ENCODE measurements at regions not wholly inside any gene's neighbourhood (a gene's known extent, or its start where the extent isn't known, plus 50 kb on each side); places are given as distances from the start of the nearest gene placed in this dataset.
"Not testable (repeated sequence)": the region's sequence is repeated elsewhere in the genome, so short reads cannot be mapped to it uniquely, and the experiment has no call there.

DNA sequence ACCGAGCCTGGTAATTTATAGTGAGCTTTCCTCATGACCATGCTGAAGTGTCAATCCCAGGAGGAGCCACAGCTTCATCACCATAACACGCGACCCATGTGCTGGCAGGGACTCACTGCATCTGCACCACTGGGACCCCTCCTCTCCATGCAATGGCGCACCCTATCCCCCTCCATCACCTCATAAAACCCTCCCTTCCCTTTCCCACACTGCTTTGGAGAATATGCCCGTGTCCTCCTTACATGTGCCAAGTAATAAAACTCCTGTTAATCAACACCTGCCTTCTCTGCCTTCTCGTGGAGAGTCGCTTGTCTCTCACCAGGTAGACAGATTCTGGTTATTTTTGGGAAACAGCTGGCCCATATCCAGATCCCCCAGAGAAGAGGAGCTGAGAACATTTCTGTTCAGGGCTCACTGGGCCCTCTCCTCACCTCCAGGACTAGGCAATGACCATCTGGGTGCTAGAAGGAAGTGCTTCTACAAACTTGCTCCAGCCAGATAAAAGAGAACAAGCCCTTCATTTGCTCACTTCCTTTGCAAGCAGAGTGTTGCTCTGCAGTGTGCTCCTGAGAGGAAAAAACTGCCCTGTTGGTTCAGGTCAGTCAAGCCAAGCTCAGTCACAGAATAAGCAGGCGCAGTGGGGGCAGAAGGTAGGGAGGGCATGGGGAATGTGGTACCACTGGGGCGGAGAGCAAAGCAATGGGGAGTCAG is 894.3 kb downstream of the UQCRFS1 start:
- Histone ChIP-seq H3K27ac (no peak overlapping the region), H3K36me3 (no peaks in the 10 kb centered on the region), H3K27me3 (no peaks in the 10 kb centered on the region), H3K4me3 (no peak overlapping the region), H3K9me3 (no peaks in the 10 kb centered on the region), H3K4me1 (no peaks in the 10 kb centered on the region)
- intact Hi-C loops (cut with DNase I) = no loop called here
- TF ChIP-seq, protein P1, sequence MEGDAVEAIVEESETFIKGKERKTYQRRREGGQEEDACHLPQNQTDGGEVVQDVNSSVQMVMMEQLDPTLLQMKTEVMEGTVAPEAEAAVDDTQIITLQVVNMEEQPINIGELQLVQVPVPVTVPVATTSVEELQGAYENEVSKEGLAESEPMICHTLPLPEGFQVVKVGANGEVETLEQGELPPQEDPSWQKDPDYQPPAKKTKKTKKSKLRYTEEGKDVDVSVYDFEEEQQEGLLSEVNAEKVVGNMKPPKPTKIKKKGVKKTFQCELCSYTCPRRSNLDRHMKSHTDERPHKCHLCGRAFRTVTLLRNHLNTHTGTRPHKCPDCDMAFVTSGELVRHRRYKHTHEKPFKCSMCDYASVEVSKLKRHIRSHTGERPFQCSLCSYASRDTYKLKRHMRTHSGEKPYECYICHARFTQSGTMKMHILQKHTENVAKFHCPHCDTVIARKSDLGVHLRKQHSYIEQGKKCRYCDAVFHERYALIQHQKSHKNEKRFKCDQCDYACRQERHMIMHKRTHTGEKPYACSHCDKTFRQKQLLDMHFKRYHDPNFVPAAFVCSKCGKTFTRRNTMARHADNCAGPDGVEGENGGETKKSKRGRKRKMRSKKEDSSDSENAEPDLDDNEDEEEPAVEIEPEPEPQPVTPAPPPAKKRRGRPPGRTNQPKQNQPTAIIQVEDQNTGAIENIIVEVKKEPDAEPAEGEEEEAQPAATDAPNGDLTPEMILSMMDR (IDR thresholded peaks at IDR 0.05) = no peak
- DNase-seq (ENCODE audit: low spot score in 2 of 2) = no peak

DNA sequence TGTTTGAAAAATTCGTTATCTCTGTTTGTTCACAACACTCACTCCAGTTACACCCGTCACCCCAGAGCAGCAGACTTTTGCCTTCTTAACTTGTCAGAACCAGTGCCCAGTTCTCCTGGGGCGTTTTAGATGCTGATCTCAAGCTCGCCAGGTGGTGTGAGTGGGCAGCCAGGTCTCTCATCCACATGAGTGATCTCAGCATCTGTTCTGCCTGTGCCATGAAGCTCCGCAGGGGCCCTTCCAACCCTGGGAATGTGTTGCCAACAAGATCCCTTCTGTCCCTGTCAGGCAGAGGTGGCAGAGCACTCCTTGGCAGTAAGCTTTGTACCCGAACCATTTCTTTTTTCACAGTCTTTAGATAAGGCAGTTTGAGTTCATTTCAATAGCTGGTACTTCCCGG is 896.5 kb downstream of the UQCRFS1 start:
- Histone ChIP-seq H3K36me3 (no peaks in the 10 kb centered on the region), H3K4me3 (no peak overlapping the region), H3K27ac (no peak overlapping the region), H3K4me1 (no peaks in the 10 kb centered on the region), H3K9me3 (no peaks in the 10 kb centered on the region), H3K27me3 (no peaks in the 10 kb centered on the region)
- no peak for DNase-seq (ENCODE audit: low spot score in 2 of 2)
- intact Hi-C loops (cut with DNase I) = no loop called here
- TF ChIP-seq, protein P1 (IDR thresholded peaks at IDR 0.05) = no peak

DNA sequence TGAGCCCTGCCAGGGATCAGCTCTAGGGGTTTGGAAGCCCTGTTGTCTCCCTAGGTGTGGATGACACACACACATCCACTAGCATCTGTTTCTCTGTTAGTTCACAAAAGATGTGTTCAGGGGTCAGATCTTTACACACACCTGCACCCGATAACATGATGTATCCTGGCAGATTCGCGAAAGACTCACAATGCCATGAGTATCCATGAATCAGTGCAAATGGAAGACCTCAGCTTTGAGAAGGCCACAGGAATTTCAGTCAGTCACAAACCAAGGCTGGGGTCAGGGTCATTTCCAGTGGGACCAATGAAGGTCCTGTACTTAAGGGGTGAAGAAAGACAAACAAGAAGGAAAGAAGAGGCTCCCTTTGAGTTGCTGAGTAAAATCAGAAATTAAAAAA is 898.2 kb downstream of the UQCRFS1 start:
- intact Hi-C loops (cut with DNase I) = no loop called here
- TF ChIP-seq, protein P1 (IDR thresholded peaks at IDR 0.05) = no peak

DNA sequence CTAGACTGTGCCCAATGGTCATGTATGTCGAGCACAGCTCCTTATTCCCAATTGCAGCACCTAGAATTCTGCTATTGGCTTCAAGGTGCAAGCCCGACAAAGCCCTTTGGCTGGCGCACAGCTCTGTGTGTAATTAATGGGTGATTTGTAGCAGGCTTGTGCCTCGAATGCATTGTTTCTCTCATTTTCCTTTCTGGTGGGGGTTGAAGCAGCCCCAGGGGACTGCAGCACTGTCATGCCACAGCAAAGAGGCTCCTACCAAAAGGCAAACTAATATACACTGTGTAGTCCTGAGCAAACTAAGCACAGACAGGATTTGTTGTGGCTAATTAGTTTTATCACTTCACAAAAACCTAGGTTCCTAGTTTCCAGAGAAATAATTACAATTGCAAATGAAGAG is 898.7 kb downstream of the UQCRFS1 start:
- H3K4me3 ChIP-seq = no peak overlapping the region
- no peaks in the 10 kb centered on the region for H3K36me3 ChIP-seq
- DNase-seq (ENCODE audit: low spot score in 2 of 2) = no peak
- no peak overlapping the region for H3K27ac ChIP-seq
- H3K9me3 ChIP-seq = no peaks in the 10 kb centered on the region
- intact Hi-C loops (cut with DNase I) = no loop called here
- H3K27me3 ChIP-seq = no peaks in the 10 kb centered on the region
- TF ChIP-seq, protein P1 (IDR thresholded peaks at IDR 0.05) = no peak
- H3K4me1 ChIP-seq = no peaks in the 10 kb centered on the region

More for the DNA sequence above, 898.2 kb downstream of the UQCRFS1 start:
- Histone ChIP-seq H3K9me3 (no peaks in the 10 kb centered on the region), H3K27me3 (no peaks in the 10 kb centered on the region), H3K36me3 (no peaks in the 10 kb centered on the region), H3K4me3 (no peak overlapping the region), H3K4me1 (no peaks in the 10 kb centered on the region), H3K27ac (no peak overlapping the region)
- DNase-seq (ENCODE audit: low spot score in 2 of 2) = no peak

DNA sequence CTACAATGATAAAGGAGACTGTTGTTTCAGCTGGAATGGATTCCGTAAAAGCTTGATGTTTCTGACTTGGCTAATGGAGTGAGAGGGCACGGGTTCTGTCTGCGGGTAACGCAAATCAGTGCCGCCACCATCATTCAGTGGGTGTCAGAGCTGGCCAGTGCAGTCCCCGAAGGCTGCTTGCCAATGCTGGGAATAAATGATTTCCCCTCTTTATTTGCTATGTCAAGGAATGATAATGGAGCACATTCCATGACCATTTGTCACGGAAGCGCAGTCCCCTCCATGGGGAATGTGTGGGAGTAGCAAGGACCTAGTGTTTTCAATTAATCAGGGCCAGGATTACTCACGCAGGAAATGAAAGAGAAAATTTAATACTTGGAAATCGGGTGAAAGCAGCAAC is 899.3 kb downstream of the UQCRFS1 start:
- Histone ChIP-seq H3K27ac (no peak overlapping the region), H3K9me3 (no peaks in the 10 kb centered on the region), H3K36me3 (no peaks in the 10 kb centered on the region), H3K27me3 (no peaks in the 10 kb centered on the region), H3K4me1 (no peaks in the 10 kb centered on the region), H3K4me3 (no peak overlapping the region)
- intact Hi-C loops (cut with DNase I) = no loop called here
- no peak for DNase-seq (ENCODE audit: low spot score in 2 of 2)
- TF ChIP-seq, protein P1 (IDR thresholded peaks at IDR 0.05) = no peak

DNA sequence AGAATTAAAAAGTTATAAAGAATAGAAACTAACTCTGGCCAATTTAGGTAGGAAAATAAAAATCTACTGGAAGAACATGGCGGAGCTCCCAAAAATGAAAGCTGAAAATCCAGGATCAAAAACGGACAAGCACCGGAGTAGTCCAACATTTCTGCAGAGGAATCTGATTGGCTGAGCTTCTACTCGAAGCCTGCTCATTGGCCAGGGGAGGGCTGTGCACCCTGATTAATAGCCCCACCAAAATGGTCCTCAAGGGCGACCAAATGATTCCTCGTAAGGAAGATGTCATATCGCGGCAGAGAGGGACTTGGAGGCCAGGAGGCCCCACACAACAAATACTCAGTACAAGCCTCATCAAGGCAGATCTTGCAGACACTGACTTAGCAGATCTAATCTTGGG is 900.7 kb downstream of the UQCRFS1 start:
- H3K36me3 ChIP-seq = no peaks in the 10 kb centered on the region

DNA sequence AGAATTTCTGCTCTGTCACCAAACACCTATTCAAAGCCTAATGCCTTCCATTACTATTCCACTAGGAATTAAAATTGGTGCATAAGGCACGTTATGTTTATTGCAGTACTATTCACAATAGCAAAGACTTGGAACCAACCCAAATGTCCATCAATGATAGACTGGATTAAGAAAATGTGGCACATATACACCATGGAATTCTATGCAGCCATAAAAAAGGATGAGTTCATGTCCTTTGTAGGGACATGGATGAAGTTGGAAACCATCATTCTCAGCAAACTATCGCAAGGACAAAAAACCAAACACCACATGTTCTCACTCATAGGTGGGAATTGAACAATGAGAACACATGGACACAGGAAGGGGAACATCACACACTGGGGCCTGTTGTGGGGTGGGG is 902.1 kb downstream of the UQCRFS1 start:
- H3K27ac ChIP-seq; DNase-seq (ENCODE audit: low spot score in 2 of 2); H3K27me3 ChIP-seq; intact Hi-C loops (cut with DNase I); H3K36me3 ChIP-seq; H3K9me3 ChIP-seq; H3K4me3 ChIP-seq; H3K4me1 ChIP-seq: not testable (repeated sequence)

More for the DNA sequence above, 900.7 kb downstream of the UQCRFS1 start:
- Histone ChIP-seq H3K27me3 (no peaks in the 10 kb centered on the region), H3K9me3 (no peaks in the 10 kb centered on the region), H3K4me1 (no peaks in the 10 kb centered on the region), H3K4me3 (no peak overlapping the region), H3K27ac (no peak overlapping the region)
- no peak for DNase-seq (ENCODE audit: low spot score in 2 of 2)
- TF ChIP-seq, protein P1 (IDR thresholded peaks at IDR 0.05) = no peak
- intact Hi-C loops (cut with DNase I) = no loop called here
